Limb (tissue), 2 donors: ENCODE measurements at regions not wholly inside any gene's neighbourhood (a gene's known extent, or its start where the extent isn't known, plus 50 kb on each side); places are given as distances from the start of the nearest gene placed in this dataset.
"Not testable (repeated sequence)": the region's sequence is repeated elsewhere in the genome, so short reads cannot be mapped to it uniquely, and the experiment has no call there.

ENCODE experiments used
- DNase-seq, 2 donors: peaks; one replicate each; pipeline ENCODE4 v3.0.0-alpha.2; 2016; ENCODE audit errors: extremely low spot score in 2 of 2

GRCh38 chr2:236820763-236821344, 251.2 kb downstream of the ACKR3 start:
- no peak for DNase-seq

DNA sequence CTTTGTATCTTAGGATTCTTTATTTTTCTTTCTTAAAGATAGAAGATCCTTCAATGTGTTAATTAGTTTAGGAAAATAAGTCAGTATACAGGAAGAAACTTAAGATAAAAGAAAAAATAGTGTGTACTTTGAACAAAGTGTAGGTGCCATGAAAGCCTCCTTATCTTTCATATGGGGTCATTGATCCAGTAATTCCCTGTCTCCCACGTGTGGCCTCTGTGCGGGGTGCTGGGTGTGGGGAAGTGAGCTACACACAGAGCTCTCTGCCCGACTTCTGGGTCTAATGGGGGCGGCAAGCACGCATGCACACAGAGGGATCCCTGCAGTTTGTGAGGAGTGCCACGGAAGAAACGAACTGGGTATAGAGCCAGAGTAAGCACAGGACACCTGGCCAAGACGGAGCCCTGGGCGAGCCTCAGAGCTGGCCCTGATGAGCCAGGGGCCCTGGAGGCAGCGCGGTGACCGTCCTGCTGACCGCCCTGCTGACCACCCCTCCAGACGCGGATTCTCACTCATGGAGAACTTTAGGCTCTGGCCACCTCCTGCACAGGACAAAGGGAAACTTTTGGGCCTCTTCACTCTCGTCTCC, 253.5 kb downstream of the ACKR3 start:
- no peak for DNase-seq

DNA sequence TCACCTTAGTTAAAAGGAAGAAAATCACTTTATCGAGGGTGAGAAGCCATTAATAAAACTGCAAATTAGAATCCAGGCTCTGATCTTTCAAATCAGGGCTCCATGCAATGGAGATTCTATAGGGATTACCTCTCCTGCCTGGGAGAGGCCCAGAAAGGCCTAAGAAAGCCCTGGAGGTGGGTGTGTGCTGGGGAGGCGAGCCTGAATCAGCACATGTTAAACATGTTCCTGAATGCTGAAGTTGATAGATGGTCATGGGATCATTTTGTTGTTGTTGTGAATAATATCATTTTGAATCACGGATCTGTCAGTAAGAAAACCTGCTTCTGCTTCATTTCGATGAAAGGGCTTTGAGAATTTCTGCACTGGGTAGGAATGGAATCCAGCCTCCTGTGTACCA, 254.3 kb downstream of the ACKR3 start:
- no peak for DNase-seq

GRCh38 chr2:236824836-236825235, 255.2 kb downstream of the ACKR3 start:
- no peak for DNase-seq

DNA sequence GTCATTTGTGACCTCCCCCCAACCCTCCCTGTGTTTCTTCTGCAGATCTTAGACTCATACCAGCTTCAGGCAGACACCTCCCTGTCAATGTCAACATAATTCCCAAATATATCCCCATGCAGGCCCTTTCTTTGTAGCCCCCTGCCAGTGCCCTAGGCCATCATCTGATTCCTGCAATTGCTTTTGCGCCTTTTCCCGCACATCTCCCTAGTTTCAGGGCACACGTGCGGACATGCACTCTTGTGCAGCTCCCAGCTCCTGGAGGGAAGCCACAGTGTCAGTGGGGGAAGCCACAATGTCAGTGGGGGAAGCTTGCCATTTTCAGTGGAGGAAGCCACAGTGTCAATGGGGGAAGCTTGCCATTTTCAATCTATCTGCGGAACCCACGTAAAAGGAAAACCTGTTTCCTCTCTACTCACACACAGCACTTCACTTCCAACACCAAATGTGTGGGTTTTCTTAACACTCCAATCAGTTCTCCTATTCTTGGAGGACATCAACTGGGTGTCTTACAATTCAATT, 256.4 kb downstream of the ACKR3 start:
- DNase-seq: no peak

- DNase-seq: no peak
Observed at GRCh38 chr2:236826606-236827156, 257.1 kb downstream of the ACKR3 start.

DNA sequence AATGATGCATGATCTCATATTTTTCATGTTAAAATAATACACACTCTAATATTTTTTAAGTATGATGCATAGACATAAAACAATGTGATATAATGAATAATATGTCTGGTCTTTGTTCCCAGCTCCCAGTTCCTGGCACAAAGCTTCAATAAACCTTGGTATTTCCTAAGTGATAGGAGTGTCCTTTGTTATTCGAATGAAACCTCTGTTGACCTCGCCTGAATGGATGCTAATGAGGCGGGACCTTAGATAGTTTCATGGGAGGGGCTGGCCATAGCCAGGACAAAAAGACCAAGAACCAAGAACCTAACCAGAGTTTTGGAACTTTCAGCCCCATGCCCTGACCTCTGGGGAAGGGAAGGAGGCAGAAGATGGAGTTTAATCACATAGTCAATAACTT, 257.7 kb upstream of the COPS8 start:
- DNase-seq: no peak

- no peak for DNase-seq
Observed at GRCh38 chr2:236828820-236829219, 256.9 kb upstream of the COPS8 start.

- no peak for DNase-seq
Observed at GRCh38 chr2:236830926-236831325, 254.8 kb upstream of the COPS8 start.

DNA sequence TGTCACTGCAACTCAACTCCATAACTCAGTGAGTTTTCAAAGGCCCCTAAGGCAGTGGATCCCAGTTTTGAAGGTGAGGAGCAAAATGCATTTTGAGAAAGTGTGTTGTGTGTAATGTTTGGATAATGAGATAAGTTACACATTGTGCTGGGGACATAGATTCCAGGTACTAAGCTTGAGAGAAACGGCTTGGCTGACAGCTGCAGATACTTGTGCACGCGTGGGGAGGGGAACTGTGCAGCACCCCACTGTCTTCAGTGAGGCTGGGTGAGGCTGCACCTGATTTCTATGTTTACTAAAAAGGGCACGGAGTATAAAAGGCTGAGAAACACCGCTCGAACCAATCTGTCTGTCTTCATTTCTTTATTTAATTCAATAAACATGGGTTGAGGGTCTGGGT, 254.0 kb upstream of the COPS8 start:
- DNase-seq: no peak

GRCh38 chr2:236833501-236834073, 252.1 kb upstream of the COPS8 start:
- no peak for DNase-seq

DNA sequence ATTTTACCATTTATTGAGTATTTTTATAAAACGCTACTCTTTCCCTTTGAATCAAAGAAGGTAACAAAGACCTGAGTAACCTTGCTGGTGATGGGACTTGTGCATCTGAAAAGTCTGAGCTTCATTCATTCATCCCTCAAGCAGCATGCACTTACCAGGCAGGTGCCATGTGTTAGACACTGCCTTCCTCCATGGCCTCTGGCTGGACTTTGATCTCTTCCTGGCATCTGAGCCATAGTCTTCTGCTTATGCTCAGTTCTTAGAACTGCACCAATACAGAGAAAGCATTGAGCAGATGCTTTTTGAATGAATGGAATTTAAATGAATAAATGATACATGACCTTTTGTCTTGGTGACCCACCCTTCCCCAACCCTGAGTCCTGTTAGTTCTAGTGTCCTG, 251.4 kb upstream of the COPS8 start:
- no peak for DNase-seq

DNA sequence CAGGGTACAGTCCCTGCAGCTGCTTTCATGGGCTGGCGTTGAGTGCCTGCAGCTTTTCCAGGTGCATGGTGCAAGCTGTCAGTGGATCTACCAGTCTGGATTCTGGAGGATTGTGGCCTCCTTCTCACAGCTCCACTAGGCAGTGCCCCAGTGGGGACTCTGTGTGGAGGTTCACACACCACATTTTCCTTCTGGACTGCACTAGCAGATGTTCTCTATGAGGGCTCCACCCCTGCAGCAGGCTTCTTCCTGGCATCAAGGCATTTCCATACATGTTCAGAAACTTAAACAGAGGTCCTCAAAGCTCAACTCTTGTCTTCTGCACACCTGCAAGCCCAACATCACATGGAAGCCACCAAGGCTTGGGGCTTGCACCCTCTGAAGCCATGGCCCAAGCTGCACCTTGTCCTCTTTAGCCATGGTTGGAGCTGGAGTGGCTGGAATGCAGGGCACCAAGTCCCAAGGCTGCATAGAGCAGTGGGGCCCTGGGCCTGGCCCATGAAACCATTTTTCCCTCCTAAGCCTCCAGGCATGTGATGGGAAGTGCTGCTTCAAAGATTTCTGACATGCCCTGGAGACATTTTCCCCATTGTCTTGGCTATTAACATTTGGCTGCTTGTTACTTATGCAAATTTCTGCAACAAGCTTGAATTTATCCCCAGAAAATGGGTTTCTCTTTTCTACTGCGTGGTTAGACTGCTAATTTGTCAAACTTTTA, 250.2 kb upstream of the COPS8 start:
- no peak for DNase-seq

DNA sequence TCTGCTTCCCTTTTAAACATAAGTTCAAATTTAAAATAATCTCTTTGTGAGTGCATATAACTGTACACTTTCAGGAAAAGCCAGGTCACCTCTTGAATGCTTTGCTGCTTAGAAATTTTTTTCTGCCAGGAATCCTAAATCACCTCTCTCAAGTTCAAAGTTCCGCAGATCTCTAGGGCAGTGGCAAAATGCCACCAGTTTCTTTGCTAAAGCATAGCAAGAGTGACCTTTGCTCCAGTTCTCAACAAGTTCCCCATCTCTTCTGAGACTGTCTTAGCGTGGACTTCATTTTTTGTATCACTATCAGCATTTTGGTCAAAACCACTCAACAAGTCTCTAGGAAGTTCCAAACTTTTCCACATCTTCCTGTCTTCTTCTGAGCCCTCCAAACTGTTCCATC, 249.7 kb upstream of the COPS8 start:
- DNase-seq: not testable (repeated sequence)

GRCh38 chr2:236840215-236840614, 245.5 kb upstream of the COPS8 start:
- no peak for DNase-seq

GRCh38 chr2:236840857-236841256, 244.8 kb upstream of the COPS8 start:
- no peak for DNase-seq

- DNase-seq: no peak
Observed at GRCh38 chr2:236841389-236841788, 244.3 kb upstream of the COPS8 start.

GRCh38 chr2:236843161-236843968, 242.3 kb upstream of the COPS8 start:
- peak; percentile 48 to 81 for DNase-seq

GRCh38 chr2:236844711-236845110, 241.0 kb upstream of the COPS8 start:
- no peak for DNase-seq

GRCh38 chr2:236847023-236847422, 238.7 kb upstream of the COPS8 start:
- DNase-seq: no peak

DNA sequence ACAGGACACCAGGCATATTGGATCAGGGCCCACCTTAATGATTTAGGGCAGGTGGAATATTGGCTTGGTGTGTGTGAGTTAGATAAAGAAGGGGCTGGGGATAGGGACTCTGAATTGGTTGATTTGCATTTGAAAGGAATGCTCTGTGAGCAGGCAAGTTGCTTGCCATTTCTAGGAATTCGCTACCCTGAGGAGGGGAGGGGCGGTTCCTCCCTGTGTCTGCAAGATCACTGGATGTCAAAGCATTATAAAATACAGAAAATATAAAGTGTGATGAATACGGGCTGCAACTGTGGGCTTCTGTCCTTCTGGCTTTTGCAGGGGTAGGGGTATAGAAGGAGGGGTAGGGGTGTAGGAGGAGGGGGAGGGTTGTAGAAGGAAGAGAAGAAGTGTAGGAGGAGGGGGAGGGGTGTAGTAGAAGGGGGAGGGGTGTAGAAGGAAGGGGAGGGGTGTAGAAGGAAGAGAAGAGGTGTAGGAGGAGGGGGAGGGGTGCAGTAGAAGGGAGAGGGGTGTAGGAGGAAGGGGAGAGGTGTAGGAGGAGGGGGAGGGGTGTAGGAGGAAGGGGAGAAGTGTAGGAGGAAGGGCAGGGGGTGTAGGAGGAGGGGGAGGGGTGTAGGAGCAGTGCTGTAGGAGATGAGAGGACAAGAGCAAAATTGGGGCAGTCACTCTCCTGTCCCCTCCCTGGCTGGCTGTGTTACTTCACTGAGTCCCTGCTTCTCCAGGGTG, 238.0 kb upstream of the COPS8 start:
- DNase-seq: no peak
